Vagina (tissue), 2 donors: ENCODE measurements at regions not wholly inside any gene's neighbourhood (a gene's known extent, or its start where the extent isn't known, plus 50 kb on each side); places are given as distances from the start of the nearest gene placed in this dataset.

ENCODE experiments used
- POLR2A ChIP-seq, 2 donors: fragments of 450-650 bp; IDR thresholded peaks; one replicate each; pipeline ENCODE4 v1.6.1; 2017; ENCODE audit warnings: antibody characterized with exemption in 2 of 2, mild to moderate bottlenecking in 2 of 2, moderate library complexity in 2 of 2
- TF ChIP-seq, protein P1 (sequence below), 3 experiments: fragments of 450-650 bp in 2 of 3; fragments of 200-600 bp in 1 of 3; sonication (generic) in 1 of 3; IDR thresholded peaks; one replicate each; pipeline ENCODE4 v1.5.1; 2017 to 2019; ENCODE audit warnings: antibody characterized with exemption in 3 of 3, mild to moderate bottlenecking in 2 of 3, moderate library complexity in 2 of 3

DNA sequence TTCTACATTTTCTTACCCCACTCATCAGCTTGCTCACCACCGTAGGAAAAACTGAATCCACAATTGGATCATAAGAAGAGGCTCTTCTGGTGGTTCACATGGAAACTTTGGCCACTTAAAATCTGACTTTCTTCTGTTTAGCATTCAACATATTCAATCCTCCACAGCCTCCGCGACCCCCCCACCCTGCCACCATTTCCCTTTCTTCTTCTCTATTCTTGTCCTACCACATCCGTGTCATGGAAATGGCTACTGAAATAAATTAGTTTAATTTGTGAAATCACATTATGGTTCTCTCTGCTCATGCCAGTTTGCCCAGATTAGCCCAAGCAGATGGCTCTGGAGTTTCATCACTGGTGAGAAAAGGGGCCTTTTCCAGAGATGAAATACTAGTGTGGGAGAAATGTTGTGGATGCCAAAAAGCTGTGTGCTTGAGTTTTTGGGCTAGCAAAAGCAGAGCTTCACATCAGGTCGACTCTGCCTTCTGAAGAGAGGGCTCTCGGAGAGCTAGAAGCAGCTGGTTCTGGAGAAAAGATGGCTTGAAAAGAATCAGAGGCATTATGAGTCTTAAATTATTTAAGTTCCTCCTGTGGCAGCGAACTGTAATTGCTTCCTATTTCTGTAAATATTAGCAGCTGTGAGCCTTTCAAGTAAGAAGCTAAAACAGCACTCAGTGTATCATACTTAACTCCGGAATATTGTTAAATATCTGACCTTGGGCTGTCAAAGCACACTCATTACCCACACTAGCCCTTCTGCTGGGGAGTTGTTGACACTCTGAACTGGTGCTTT is 107.1 kb downstream of the MAT2B start:
- TF ChIP-seq, protein P1, sequence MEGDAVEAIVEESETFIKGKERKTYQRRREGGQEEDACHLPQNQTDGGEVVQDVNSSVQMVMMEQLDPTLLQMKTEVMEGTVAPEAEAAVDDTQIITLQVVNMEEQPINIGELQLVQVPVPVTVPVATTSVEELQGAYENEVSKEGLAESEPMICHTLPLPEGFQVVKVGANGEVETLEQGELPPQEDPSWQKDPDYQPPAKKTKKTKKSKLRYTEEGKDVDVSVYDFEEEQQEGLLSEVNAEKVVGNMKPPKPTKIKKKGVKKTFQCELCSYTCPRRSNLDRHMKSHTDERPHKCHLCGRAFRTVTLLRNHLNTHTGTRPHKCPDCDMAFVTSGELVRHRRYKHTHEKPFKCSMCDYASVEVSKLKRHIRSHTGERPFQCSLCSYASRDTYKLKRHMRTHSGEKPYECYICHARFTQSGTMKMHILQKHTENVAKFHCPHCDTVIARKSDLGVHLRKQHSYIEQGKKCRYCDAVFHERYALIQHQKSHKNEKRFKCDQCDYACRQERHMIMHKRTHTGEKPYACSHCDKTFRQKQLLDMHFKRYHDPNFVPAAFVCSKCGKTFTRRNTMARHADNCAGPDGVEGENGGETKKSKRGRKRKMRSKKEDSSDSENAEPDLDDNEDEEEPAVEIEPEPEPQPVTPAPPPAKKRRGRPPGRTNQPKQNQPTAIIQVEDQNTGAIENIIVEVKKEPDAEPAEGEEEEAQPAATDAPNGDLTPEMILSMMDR (IDR thresholded peaks at IDR 0.05), result no peak
- no peak for TF ChIP-seq POLR2A (IDR thresholded peaks at IDR 0.05)
